H1 (cell line): ENCODE measurements at regions not wholly inside any gene's neighbourhood (a gene's known extent, or its start where the extent isn't known, plus 50 kb on each side); places are given as distances from the start of the nearest gene placed in this dataset.

Source experiments
- CTCF ChIA-PET: fragments of 300-600 bp; sonication (Branson Sonifier 250); formaldehyde crosslinking; loops from one replicate; lab custom pipeline; 2021; ENCODE audit not compliant: partially characterized antibody; lab: Charles Lee
- POLR2A ChIA-PET: fragments of 300-600 bp; sonication (Branson Sonifier 250); formaldehyde crosslinking; loops from one replicate; lab custom pipeline; 2021; ENCODE audit warnings: inconsistent platforms; ENCODE audit not compliant: partially characterized antibody; lab: Charles Lee
- DNase-seq, 2 experiments: peaks; one replicate each; pipeline versions ENCODE4 v3.0.0 to v3.0.0-alpha.2; 2010 to 2022; ENCODE audit warnings: low spot score in 2 of 2, low read depth in 1 of 2, mixed read lengths in 1 of 2
- FAIRE-seq: peaks from 2 replicates; lab custom pipeline; 2011; peaks lifted over from hg19 to GRCh38; lab: Jason Lieb, UNC
- H2AFZ ChIP-seq: 2 replicates; pipeline ENCODE4 v1.8.1; 2012; ENCODE audit warnings: low read length, inconsistent platforms
- H2AK5ac ChIP-seq: 2 replicates; pipeline ENCODE4 v1.6.1; 2013; ENCODE audit warnings: low read depth, low read length
- H2BK120ac ChIP-seq: replicated peaks from 2 replicates; pipeline ENCODE3; 2013; ENCODE audit warnings: low read depth, low read length, inconsistent platforms
- H2BK12ac ChIP-seq: 2 replicates; pipeline ENCODE4 v1.6.1; 2013; ENCODE audit warnings: low read depth, low read length
- H2BK15ac ChIP-seq: 2 replicates; pipeline ENCODE4 v1.6.1; 2013; ENCODE audit warnings: low read length
- H2BK20ac ChIP-seq: 2 replicates; pipeline ENCODE4 v1.6.1; 2013; ENCODE audit warnings: low read length
- H2BK5ac ChIP-seq: 2 replicates; pipeline ENCODE4 v1.6.1; 2013; ENCODE audit warnings: low read depth, low read length
- H3K14ac ChIP-seq: 2 replicates; pipeline ENCODE4 v1.6.1; 2013; ENCODE audit warnings: inconsistent platforms; ENCODE audit not compliant: insufficient read length
- H3K18ac ChIP-seq: 2 replicates; pipeline ENCODE4 v1.6.1; 2013; ENCODE audit warnings: low read length; ENCODE audit errors: extremely low read depth
- H3K23ac ChIP-seq: 2 replicates; pipeline ENCODE4 v1.6.1; 2013; ENCODE audit warnings: inconsistent platforms; ENCODE audit not compliant: insufficient read length
- H3K23me2 ChIP-seq: 2 replicates; pipeline ENCODE4 v1.6.1; 2013; ENCODE audit warnings: low read depth, low read length
- H3K27ac ChIP-seq: 2 replicates; pipeline ENCODE4 v1.6.1; 2011; ENCODE audit warnings: low read depth, low read length, inconsistent platforms
- H3K27me3 ChIP-seq, 4 experiments: replicated peaks in 1 of 4; 1 replicate in 1 of 4; 2 replicates in 3 of 4; pipeline versions ENCODE4 v1.6.1 to v1.8.1; 2011 to 2013; ENCODE audit warnings: low read length in 3 of 4, mild to moderate bottlenecking in 3 of 4, inconsistent platforms in 2 of 4, mixed read lengths in 2 of 4, moderate library complexity in 1 of 4; ENCODE audit not compliant: control insufficient read depth in 3 of 4, insufficient read depth in 3 of 4; ENCODE audit errors: extremely low read depth in 1 of 4
- H3K36me3 ChIP-seq, 4 experiments: 2 replicates each; pipeline versions ENCODE4 v1.6.1 to v1.8.1; 2011 to 2013; ENCODE audit warnings: mild to moderate bottlenecking in 4 of 4, low read length in 3 of 4, moderate library complexity in 2 of 4, control low read depth in 1 of 4, inconsistent platforms in 1 of 4; ENCODE audit not compliant: insufficient read depth in 4 of 4, control insufficient read depth in 2 of 4
- H3K4ac ChIP-seq: replicated peaks from 2 replicates; pipeline ENCODE3; 2013; ENCODE audit warnings: low read length, low read depth, mixed read lengths, inconsistent platforms; ENCODE audit not compliant: insufficient read length
- H3K4me1 ChIP-seq, 4 experiments: replicated peaks in 1 of 4; 1 replicate in 1 of 4; 2 replicates in 3 of 4; pipeline versions ENCODE4 v1.6.1 to v1.8.1; 2011 to 2013; ENCODE audit warnings: low read length in 3 of 4, inconsistent platforms in 2 of 4, mixed read lengths in 1 of 4; ENCODE audit not compliant: insufficient read depth in 4 of 4, control insufficient read depth in 3 of 4
- H3K4me2 ChIP-seq, 2 experiments: 2 replicates each; pipeline versions ENCODE4 v1.6.1 to v1.8.1; 2011 to 2013; ENCODE audit warnings: low read depth in 2 of 2, low read length in 2 of 2, control low read depth in 1 of 2, inconsistent platforms in 1 of 2, mild to moderate bottlenecking in 1 of 2; ENCODE audit not compliant: insufficient read depth in 1 of 2
- H3K4me3 ChIP-seq, 4 experiments: fragments of 200-600, 300-600 bp in 1 of 4; sonication (generic), shearing (Covaris generic), sonication (Bioruptor Twin) in 1 of 4; 2 replicates each; pipeline versions ENCODE4 v1.5.1 to v1.8.1; 2011 to 2016; ENCODE audit warnings: low read length in 4 of 4, low read depth in 3 of 4, control low read depth in 2 of 4, inconsistent platforms in 2 of 4, mild to moderate bottlenecking in 2 of 4, mixed read lengths in 1 of 4, moderate library complexity in 1 of 4; ENCODE audit not compliant: insufficient read depth in 2 of 4; ENCODE audit errors: extremely low read depth in 1 of 4
- H3K56ac ChIP-seq: replicated peaks from 2 replicates; pipeline ENCODE3; 2013; ENCODE audit warnings: low read depth, mild to moderate bottlenecking, mixed read lengths, low read length, inconsistent platforms; ENCODE audit not compliant: insufficient read length
- H3K79me1 ChIP-seq: 2 replicates; pipeline ENCODE4 v1.6.1; 2013; ENCODE audit warnings: low read depth, low read length, control low read depth
- H3K79me2 ChIP-seq, 2 experiments: 2 replicates each; pipeline versions ENCODE4 v1.6.1 to v1.8.1; 2012 to 2013; ENCODE audit warnings: low read length in 2 of 2, mild to moderate bottlenecking in 2 of 2, inconsistent platforms in 1 of 2; ENCODE audit not compliant: insufficient read depth in 2 of 2, control insufficient read depth in 1 of 2
- H3K9ac ChIP-seq, 4 experiments: replicated peaks in 1 of 4; 1 replicate in 1 of 4; 2 replicates in 3 of 4; pipeline versions ENCODE4 v1.6.1 to v1.8.1; 2011 to 2013; ENCODE audit warnings: low read depth in 3 of 4, low read length in 3 of 4, control low read depth in 2 of 4, mild to moderate bottlenecking in 2 of 4, moderate library complexity in 2 of 4, inconsistent platforms in 1 of 4; ENCODE audit errors: extremely low read depth in 1 of 4
- H3K9me3 ChIP-seq, 2 experiments: 2 replicates each; pipeline versions ENCODE4 v1.6.1 to v1.8.1; 2012 to 2013; ENCODE audit warnings: mild to moderate bottlenecking in 2 of 2, moderate library complexity in 2 of 2, control low read depth in 1 of 2, inconsistent platforms in 1 of 2, low read depth in 1 of 2, low read length in 1 of 2, mixed read lengths in 1 of 2; ENCODE audit not compliant: insufficient read depth in 2 of 2
- H4K20me1 ChIP-seq, 2 experiments: replicated peaks in 1 of 2; 2 replicates each; pipeline versions ENCODE3 to v1.8.1; 2011 to 2013; ENCODE audit warnings: inconsistent platforms in 2 of 2, low read length in 2 of 2, mild to moderate bottlenecking in 1 of 2; ENCODE audit not compliant: insufficient read depth in 2 of 2, control insufficient read depth in 1 of 2
- H4K5ac ChIP-seq: 2 replicates; pipeline ENCODE4 v1.6.1; 2013; ENCODE audit warnings: low read length, low read depth, mixed read lengths, inconsistent platforms; ENCODE audit not compliant: insufficient read length
- H4K8ac ChIP-seq: 2 replicates; pipeline ENCODE4 v1.8.0; 2013; ENCODE audit warnings: mild to moderate bottlenecking, moderate library complexity, low read length, inconsistent platforms; ENCODE audit not compliant: insufficient read depth; ENCODE audit errors: extremely low read depth
- H4K91ac ChIP-seq: replicated peaks from 2 replicates; pipeline ENCODE3; 2013; ENCODE audit warnings: low read length, mixed read lengths, inconsistent platforms; ENCODE audit not compliant: insufficient read length
- JUND ChIP-seq: IDR thresholded peaks from 2 replicates; pipeline ENCODE4 v1.6.1; 2011; ENCODE audit warnings: mild to moderate bottlenecking, improper control_type of control experiment, low read length
- RXRA ChIP-seq: IDR thresholded peaks from 2 replicates; pipeline ENCODE4 v1.6.1; 2011; ENCODE audit warnings: low read depth, mild to moderate bottlenecking, low read length, moderate library complexity; ENCODE audit not compliant: insufficient read depth
- TEAD4 ChIP-seq: IDR thresholded peaks from 2 replicates; pipeline ENCODE4 v1.6.1; 2012; ENCODE audit warnings: low read depth, low read length, inconsistent platforms, mixed read lengths
- WGBS, 2 experiments: shearing (Covaris generic) in 1 of 2; methylation state at CpG; one replicate each; pipeline versions ENCODE4 v1.1.6 to v1.1.7; 2013 to 2015; ENCODE audit warnings: low lambda C conversion rate in 2 of 2, mixed read lengths in 2 of 2, inconsistent platforms in 1 of 2, low coverage in 1 of 2, missing lambda C conversion rate in 1 of 2; ENCODE audit not compliant: insufficient replicate concordance in 2 of 2, insufficient coverage in 1 of 2, insufficient read length in 1 of 2; ENCODE audit errors: extremely low coverage in 1 of 2, missing lambda C conversion rate in 1 of 2; 5-methylcytosine and 5-hydroxymethylcytosine counted together

- H3K18ac ChIP-seq: no peak overlapping the region
- H2BK120ac ChIP-seq: no peak overlapping the region
- POLR2A ChIA-PET: no interaction called here
- no peak overlapping the region for H3K27ac ChIP-seq
- H3K23me2 ChIP-seq: no peaks in the 10 kb centered on the region
- no peaks in the 10 kb centered on the region for H4K20me1 ChIP-seq
- no peak overlapping the region for H3K56ac ChIP-seq
- H2BK12ac ChIP-seq: 0 out of 2 replicates have a peak overlapping the region, but pooled peaks have one; percentile 27
- no peak for FAIRE-seq
- H3K4me1 ChIP-seq: no peaks in the 10 kb centered on the region; a peak in 1 of 7 replicates
- H3K4me3 ChIP-seq: no peak overlapping the region
- no peak overlapping the region for H3K14ac ChIP-seq
- H2BK5ac ChIP-seq: no peak overlapping the region
- H4K5ac ChIP-seq: no peak overlapping the region
- H4K91ac ChIP-seq: no peak overlapping the region
- WGBS, 2 experiments: 85% methylated on average over 4 of the region's 4 CpGs; no CpG with 5 or more reads in 1 of the 2 experiments
- CTCF ChIA-PET: no interaction called here
- H2AFZ ChIP-seq: peak overlapping the region; percentile 86; the same call in 1 of the 2 replicates
- no peak overlapping the region for H3K9ac ChIP-seq
- no peaks in the 10 kb centered on the region for H3K79me2 ChIP-seq
- H2BK20ac ChIP-seq: 0 out of 2 replicates have a peak overlapping the region, but pooled peaks have one; percentile 18
- no peak overlapping the region for H3K23ac ChIP-seq
- H4K8ac ChIP-seq: no peak overlapping the region
- no peak overlapping the region for H3K4ac ChIP-seq
- peak in 1 of 2 experiments; percentile 10 for DNase-seq
- TF ChIP-seq JUND: 0 out of 2 replicates have a peak, but pooled peaks have one; percentile 7
- no peak for TF ChIP-seq RXRA
- TF ChIP-seq TEAD4: peak; percentile 57
- H3K36me3 ChIP-seq: no peaks in the 10 kb centered on the region
- H2AK5ac ChIP-seq: no peak overlapping the region
- H3K9me3 ChIP-seq: no peaks in the 10 kb centered on the region
- no peak overlapping the region for H3K4me2 ChIP-seq
- no peaks in the 10 kb centered on the region for H3K27me3 ChIP-seq
- no peak overlapping the region for H2BK15ac ChIP-seq
- no peaks in the 10 kb centered on the region for H3K79me1 ChIP-seq
These were observed 951.6 kb downstream of the CCSER2 start for GRCh38 chr10:85280014-85280413.
